GM13977 (cell line): ENCODE measurements at regions not wholly inside any gene's neighbourhood (a gene's known extent, or its start where the extent isn't known, plus 50 kb on each side); places are given as distances from the start of the nearest gene placed in this dataset.

Experiments
- DNase-seq: peaks from one replicate; pipeline ENCODE4 v3.0.0; 2012; ENCODE audit warnings: low spot score
- CTCF ChIP-seq: IDR thresholded peaks from 2 replicates; pipeline ENCODE4 v1.5.1; 2012; ENCODE audit warnings: mild to moderate bottlenecking, control low read depth; ENCODE audit not compliant: insufficient read depth; ENCODE audit errors: extremely low read depth, missing control alignments
- in situ Hi-C: fragments of 300-500 bp; cut with MboI; formaldehyde crosslinking; loops from one replicate; pipeline ENCODE4 v1.12.0; 2022; ENCODE audit warnings: low sequenced_read_pairs, low pct_unique_long_range_greater_than_20kb, mixed read lengths, inconsistent platforms; ENCODE audit not compliant: unreplicated experiment

- no peak for DNase-seq
- in situ Hi-C loops, result no loop called here
- no peak for TF ChIP-seq CTCF
These were observed 241.1 kb downstream of the NPHP4 start for GRCh38 chr1:5751163-5751540.

- in situ Hi-C loops, result no loop called here
- no peak for TF ChIP-seq CTCF
These were observed 241.8 kb downstream of the NPHP4 start for GRCh38 chr1:5750186-5751162.

GRCh38 chr1:5748286-5749225 is 243.7 kb downstream of the NPHP4 start:
- in situ Hi-C loops, result loop anchor here (25.0 kb wide), 1 partner anchor 1836 kb away; the partner anchor contains the start of gene C1orf174
- DNase-seq, result no peak
- TF ChIP-seq CTCF, result no peak

More at GRCh38 chr1:5750186-5751162, 241.8 kb downstream of the NPHP4 start:
- DNase-seq, result no peak

- no peak for TF ChIP-seq CTCF
- no peak for DNase-seq
- in situ Hi-C loops, result loop anchor here (25.0 kb wide), 1 partner anchor 1835 kb away; the partner anchor contains the start of gene C1orf174
These were observed 244.6 kb downstream of the NPHP4 start for GRCh38 chr1:5747426-5748285.

GRCh38 chr1:5746611-5747425 is 245.4 kb downstream of the NPHP4 start:
- no peak for TF ChIP-seq CTCF
- in situ Hi-C loops, result loop anchor here (25.0 kb wide), 1 partner anchor 1835 kb away; the partner anchor contains the start of gene C1orf174
- DNase-seq, result no peak
